Activated naive CD8-positive, alpha-beta T cell treated with anti-CD3 and anti-CD28 coated beads, Interleukin-2, amount 50 U/mL, for 24 hours (primary cell): ENCODE measurements at regions not wholly inside any gene's neighbourhood (a gene's known extent, or its start where the extent isn't known, plus 50 kb on each side); places are given as distances from the start of the nearest gene placed in this dataset.

ENCODE experiments used
- ATAC-seq: fragments of 150-1000 bp; cut with Tn5 transposase; one replicate; pipeline ENCODE4 v1.10.0; 2021
- DNase-seq: peaks from one replicate; pipeline ENCODE4 v3.0.0; 2021
- H3K27ac Mint-ChIP-seq: one replicate; pipeline ENCODE4 v1.8.0; 2021; ENCODE audit warnings: mild to moderate bottlenecking, mixed read lengths
- H3K27me3 Mint-ChIP-seq: one replicate; pipeline ENCODE4 v1.8.0; 2021; ENCODE audit warnings: mixed read lengths
- H3K36me3 Mint-ChIP-seq: one replicate; pipeline ENCODE4 v1.8.0; 2021; ENCODE audit warnings: low read depth, mixed read lengths
- H3K4me1 Mint-ChIP-seq: one replicate; pipeline ENCODE4 v1.8.0; 2021; ENCODE audit warnings: mixed read lengths
- H3K4me3 Mint-ChIP-seq: one replicate; pipeline ENCODE4 v1.8.0; 2021; ENCODE audit warnings: mild to moderate bottlenecking, moderate library complexity, mixed read lengths
- H3K9me3 Mint-ChIP-seq: one replicate; pipeline ENCODE4 v1.8.0; 2021; ENCODE audit warnings: mixed read lengths

- ATAC-seq, result no peak
- H3K4me1 Mint-ChIP-seq, result no peaks in the 10 kb centered on the region
- peaks cover 4% of the 10 kb centered on the region for H3K27me3 Mint-ChIP-seq
- H3K4me3 Mint-ChIP-seq, result no peak overlapping the region
- DNase-seq, result no peak
- H3K27ac Mint-ChIP-seq, result no peak overlapping the region
- H3K36me3 Mint-ChIP-seq, result no peaks in the 10 kb centered on the region
- no peaks in the 10 kb centered on the region for H3K9me3 Mint-ChIP-seq
These were observed 83.3 kb upstream of the AKIRIN2 start for GRCh38 chr6:87785229-87785862.

- Mint-ChIP-seq H3K4me3 (no peak overlapping the region), H3K27me3 (peaks cover 2% of the 10 kb centered on the region), H3K36me3 (no peaks in the 10 kb centered on the region), H3K9me3 (no peaks in the 10 kb centered on the region), H3K4me1 (no peaks in the 10 kb centered on the region), H3K27ac (no peak overlapping the region)
- ATAC-seq, result no peak
- no peak for DNase-seq
These were observed 82.7 kb upstream of the AKIRIN2 start for GRCh38 chr6:87784690-87785089.

GRCh38 chr6:87784051-87784450 is 82.0 kb upstream of the AKIRIN2 start:
- H3K9me3 Mint-ChIP-seq, result no peaks in the 10 kb centered on the region
- no peaks in the 10 kb centered on the region for H3K4me1 Mint-ChIP-seq
- no peaks in the 10 kb centered on the region for H3K36me3 Mint-ChIP-seq
- H3K4me3 Mint-ChIP-seq, result no peak overlapping the region
- DNase-seq (no peak), ATAC-seq (no peak)
- H3K27ac Mint-ChIP-seq, result no peak overlapping the region
- peaks cover 2% of the 10 kb centered on the region for H3K27me3 Mint-ChIP-seq

- H3K4me3 Mint-ChIP-seq, result no peak overlapping the region
- no peaks in the 10 kb centered on the region for H3K27me3 Mint-ChIP-seq
- H3K9me3 Mint-ChIP-seq, result no peaks in the 10 kb centered on the region
- ATAC-seq (no peak), DNase-seq (no peak)
- no peaks in the 10 kb centered on the region for H3K36me3 Mint-ChIP-seq
- H3K4me1 Mint-ChIP-seq, result no peaks in the 10 kb centered on the region
- H3K27ac Mint-ChIP-seq, result no peak overlapping the region
These were observed 77.5 kb upstream of the AKIRIN2 start for GRCh38 chr6:87779542-87779941.

- Mint-ChIP-seq H3K27me3 (no peaks in the 10 kb centered on the region), H3K9me3 (no peaks in the 10 kb centered on the region), H3K4me1 (no peaks in the 10 kb centered on the region), H3K36me3 (no peaks in the 10 kb centered on the region), H3K4me3 (no peak overlapping the region), H3K27ac (no peak overlapping the region)
- ATAC-seq, result no peak
- DNase-seq, result no peak
These were observed 70.8 kb upstream of the AKIRIN2 start for GRCh38 chr6:87772597-87773530.

- no peaks in the 10 kb centered on the region for H3K36me3 Mint-ChIP-seq
- ATAC-seq, result no peak
- H3K4me3 Mint-ChIP-seq, result no peak overlapping the region
- H3K27ac Mint-ChIP-seq, result no peak overlapping the region
- H3K27me3 Mint-ChIP-seq, result no peaks in the 10 kb centered on the region
- H3K9me3 Mint-ChIP-seq, result no peaks in the 10 kb centered on the region
- DNase-seq, result no peak
- no peaks in the 10 kb centered on the region for H3K4me1 Mint-ChIP-seq
These were observed 65.4 kb upstream of the AKIRIN2 start for GRCh38 chr6:87767478-87767877.

GRCh38 chr6:87766211-87766610 is 64.2 kb upstream of the AKIRIN2 start:
- ATAC-seq (no peak), DNase-seq (no peak)
- Mint-ChIP-seq H3K36me3 (no peaks in the 10 kb centered on the region), H3K4me1 (no peaks in the 10 kb centered on the region), H3K9me3 (no peaks in the 10 kb centered on the region), H3K4me3 (no peak overlapping the region), H3K27me3 (no peaks in the 10 kb centered on the region), H3K27ac (no peak overlapping the region)

GRCh38 chr6:87763901-87764300 is 61.9 kb upstream of the AKIRIN2 start:
- H3K36me3 Mint-ChIP-seq, result no peaks in the 10 kb centered on the region
- DNase-seq (no peak), ATAC-seq (no peak)
- no peak overlapping the region for H3K27ac Mint-ChIP-seq
- H3K4me1 Mint-ChIP-seq, result peaks cover 3% of the 10 kb centered on the region
- no peaks in the 10 kb centered on the region for H3K27me3 Mint-ChIP-seq
- no peak overlapping the region for H3K4me3 Mint-ChIP-seq
- H3K9me3 Mint-ChIP-seq, result no peaks in the 10 kb centered on the region

GRCh38 chr6:87763276-87763675 is 61.2 kb upstream of the AKIRIN2 start:
- ATAC-seq (no peak), DNase-seq (no peak)
- no peaks in the 10 kb centered on the region for H3K36me3 Mint-ChIP-seq
- H3K4me3 Mint-ChIP-seq, result no peak overlapping the region
- H3K9me3 Mint-ChIP-seq, result no peaks in the 10 kb centered on the region
- no peaks in the 10 kb centered on the region for H3K27me3 Mint-ChIP-seq
- peaks cover 3% of the 10 kb centered on the region for H3K4me1 Mint-ChIP-seq
- H3K27ac Mint-ChIP-seq, result no peak overlapping the region

GRCh38 chr6:87762116-87762515 is 60.1 kb upstream of the AKIRIN2 start:
- no peak for DNase-seq
- Mint-ChIP-seq H3K27me3 (no peaks in the 10 kb centered on the region), H3K36me3 (no peaks in the 10 kb centered on the region), H3K9me3 (no peaks in the 10 kb centered on the region), H3K27ac (no peak overlapping the region), H3K4me1 (peaks cover 5% of the 10 kb centered on the region), H3K4me3 (no peak overlapping the region)
- ATAC-seq, result no peak

GRCh38 chr6:87757792-87758191 is 55.8 kb upstream of the AKIRIN2 start:
- peaks cover 21% of the 10 kb centered on the region for H3K4me1 Mint-ChIP-seq
- no peak for DNase-seq
- no peak overlapping the region for H3K4me3 Mint-ChIP-seq
- H3K27ac Mint-ChIP-seq, result no peak overlapping the region
- H3K36me3 Mint-ChIP-seq, result no peaks in the 10 kb centered on the region
- H3K27me3 Mint-ChIP-seq, result no peaks in the 10 kb centered on the region
- no peak for ATAC-seq
- H3K9me3 Mint-ChIP-seq, result no peaks in the 10 kb centered on the region

- Mint-ChIP-seq H3K9me3 (no peaks in the 10 kb centered on the region), H3K27me3 (no peaks in the 10 kb centered on the region), H3K36me3 (no peaks in the 10 kb centered on the region), H3K4me3 (no peak overlapping the region), H3K4me1 (peaks cover 21% of the 10 kb centered on the region), H3K27ac (peak overlapping the region; percentile 64)
- ATAC-seq (peak; percentile 98), DNase-seq (peak; percentile 52)
These were observed 54.8 kb upstream of the AKIRIN2 start for GRCh38 chr6:87756858-87757257.

GRCh38 chr6:87755708-87756671 is 54.0 kb upstream of the AKIRIN2 start:
- Mint-ChIP-seq H3K4me3 (no peak overlapping the region), H3K4me1 (peaks cover 21% of the 10 kb centered on the region), H3K9me3 (no peaks in the 10 kb centered on the region), H3K27me3 (no peaks in the 10 kb centered on the region), H3K36me3 (no peaks in the 10 kb centered on the region), H3K27ac (peak overlapping the region; percentile 14)
- ATAC-seq (no peak), DNase-seq (no peak)

- H3K27me3 Mint-ChIP-seq, result no peaks in the 10 kb centered on the region
- peaks cover 21% of the 10 kb centered on the region for H3K4me1 Mint-ChIP-seq
- DNase-seq (no peak), ATAC-seq (no peak)
- no peaks in the 10 kb centered on the region for H3K36me3 Mint-ChIP-seq
- no peak overlapping the region for H3K27ac Mint-ChIP-seq
- H3K4me3 Mint-ChIP-seq, result no peak overlapping the region
- H3K9me3 Mint-ChIP-seq, result no peaks in the 10 kb centered on the region
These were observed 52.8 kb upstream of the AKIRIN2 start for GRCh38 chr6:87754828-87755227.
